Left lung (tissue), 4 donors: ENCODE measurements at regions not wholly inside any gene's neighbourhood (a gene's known extent, or its start where the extent isn't known, plus 50 kb on each side); places are given as distances from the start of the nearest gene placed in this dataset.

Experiments
- ATAC-seq: fragments of 200-7000 bp; cut with Tn5 transposase; one replicate; pipeline ENCODE4 v1.9.1; 2020; ENCODE audit warnings: moderate library complexity
- DNase-seq, 4 donors: peaks; one replicate each; pipeline ENCODE4 v3.0.0-alpha.2; 2013 to 2020
- H3K27ac ChIP-seq, 2 donors: fragments of 200-600 bp; sonication (generic) in 1 of 2; one replicate each; pipeline versions ENCODE4 v1.5.0 to v1.8.0; 2020 to 2021
- H3K27me3 ChIP-seq, 2 donors: fragments of 200-600 bp; sonication (generic) in 1 of 2; one replicate each; pipeline versions ENCODE4 v1.5.0 to v1.8.0; 2020 to 2021
- H3K36me3 ChIP-seq, 2 donors: fragments of 200-600 bp; sonication (generic) in 1 of 2; one replicate each; pipeline versions ENCODE4 v1.5.0 to v1.8.0; 2020 to 2021
- H3K4me1 ChIP-seq, 2 donors: fragments of 200-600 bp; one replicate each; pipeline ENCODE4 v1.8.0; 2021
- H3K4me3 ChIP-seq, 2 donors: fragments of 200-600 bp; sonication (generic) in 1 of 2; one replicate each; pipeline versions ENCODE4 v1.5.0 to v1.8.0; 2020 to 2021; ENCODE audit warnings: mild to moderate bottlenecking in 1 of 2
- H3K9me3 ChIP-seq, 2 donors: fragments of 200-600 bp; sonication (generic) in 1 of 2; one replicate each; pipeline versions ENCODE4 v1.5.0 to v1.8.0; 2020 to 2021
- intact Hi-C, 2 donors: fragments of 100-400 bp; cut with DNase I; formaldehyde crosslinking; loops; one replicate each; pipeline versions ENCODE4 v1.11.2 to v1.14.2; 2022
- TF ChIP-seq, protein P1 (sequence below), 2 donors: fragments of 200-600 bp; sonication (generic) in 1 of 2; IDR thresholded peaks; one replicate each; pipeline versions ENCODE4 v1.5.0 to v1.8.0; 2021; ENCODE audit warnings: antibody characterized with exemption in 2 of 2
- donor health status: DM: no; HTN: yes; CAD: no.
- donor health status: DM: no; HTN: no; CAD: no.

DNA sequence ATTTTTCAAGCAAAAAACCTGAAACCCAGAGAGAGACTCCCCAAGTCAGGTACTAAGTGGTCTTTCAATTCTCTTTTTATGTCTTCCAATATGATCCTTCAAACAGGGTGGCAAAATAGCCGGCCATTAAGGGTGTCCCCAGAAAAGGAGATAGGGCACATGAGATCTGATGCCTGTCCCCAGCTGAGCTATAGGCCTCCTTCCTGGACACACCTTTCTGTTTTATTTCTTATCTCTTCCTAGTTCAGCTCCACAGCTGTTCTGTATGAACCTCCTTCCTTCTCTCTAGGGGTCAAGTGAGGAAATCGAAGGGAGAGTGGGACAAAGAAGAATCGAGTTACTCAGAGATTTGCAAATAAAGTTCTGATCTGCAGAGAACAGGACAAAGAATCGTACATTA, 112.4 kb upstream of the ATP1A1 start:
- Histone ChIP-seq H3K4me3 (no peak overlapping the region), H3K4me1 (no peaks in the 10 kb centered on the region), H3K36me3 (no peaks in the 10 kb centered on the region), H3K27ac (no peak overlapping the region), H3K27me3 (no peaks in the 10 kb centered on the region), H3K9me3 (no peaks in the 10 kb centered on the region)
- ATAC-seq, result no peak
- TF ChIP-seq, protein P1, sequence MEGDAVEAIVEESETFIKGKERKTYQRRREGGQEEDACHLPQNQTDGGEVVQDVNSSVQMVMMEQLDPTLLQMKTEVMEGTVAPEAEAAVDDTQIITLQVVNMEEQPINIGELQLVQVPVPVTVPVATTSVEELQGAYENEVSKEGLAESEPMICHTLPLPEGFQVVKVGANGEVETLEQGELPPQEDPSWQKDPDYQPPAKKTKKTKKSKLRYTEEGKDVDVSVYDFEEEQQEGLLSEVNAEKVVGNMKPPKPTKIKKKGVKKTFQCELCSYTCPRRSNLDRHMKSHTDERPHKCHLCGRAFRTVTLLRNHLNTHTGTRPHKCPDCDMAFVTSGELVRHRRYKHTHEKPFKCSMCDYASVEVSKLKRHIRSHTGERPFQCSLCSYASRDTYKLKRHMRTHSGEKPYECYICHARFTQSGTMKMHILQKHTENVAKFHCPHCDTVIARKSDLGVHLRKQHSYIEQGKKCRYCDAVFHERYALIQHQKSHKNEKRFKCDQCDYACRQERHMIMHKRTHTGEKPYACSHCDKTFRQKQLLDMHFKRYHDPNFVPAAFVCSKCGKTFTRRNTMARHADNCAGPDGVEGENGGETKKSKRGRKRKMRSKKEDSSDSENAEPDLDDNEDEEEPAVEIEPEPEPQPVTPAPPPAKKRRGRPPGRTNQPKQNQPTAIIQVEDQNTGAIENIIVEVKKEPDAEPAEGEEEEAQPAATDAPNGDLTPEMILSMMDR (IDR thresholded peaks at IDR 0.05), result no peak
- DNase-seq, result no peak
- intact Hi-C loops, result no loop called here

DNA sequence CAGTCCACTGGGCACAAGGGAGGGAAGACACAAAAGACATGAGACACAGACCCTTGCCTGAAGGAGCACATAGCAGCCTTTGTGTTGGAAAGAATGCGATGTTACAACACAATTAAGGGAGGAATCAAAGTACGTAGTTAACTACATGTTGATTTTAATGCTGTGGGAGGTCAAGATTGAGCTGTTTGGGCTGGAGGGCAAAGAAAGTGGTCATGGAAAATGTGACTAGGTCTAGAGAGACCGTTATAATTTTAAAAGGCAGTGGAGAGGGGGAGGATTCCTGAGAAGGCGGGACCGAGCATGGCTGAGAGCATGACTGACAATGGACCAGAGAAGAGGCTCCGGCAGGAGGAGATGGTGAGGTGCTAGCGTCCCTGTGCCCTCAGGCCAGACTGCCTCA, 111.8 kb upstream of the ATP1A1 start:
- intact Hi-C loops, result no loop called here
- ATAC-seq (peak; percentile 19), DNase-seq (no peak)
- Histone ChIP-seq H3K4me1 (no peaks in the 10 kb centered on the region), H3K4me3 (no peak overlapping the region), H3K9me3 (no peaks in the 10 kb centered on the region), H3K27me3 (no peaks in the 10 kb centered on the region), H3K27ac (no peak overlapping the region), H3K36me3 (no peaks in the 10 kb centered on the region)
- TF ChIP-seq, protein P1 (IDR thresholded peaks at IDR 0.05), result no peak

DNA sequence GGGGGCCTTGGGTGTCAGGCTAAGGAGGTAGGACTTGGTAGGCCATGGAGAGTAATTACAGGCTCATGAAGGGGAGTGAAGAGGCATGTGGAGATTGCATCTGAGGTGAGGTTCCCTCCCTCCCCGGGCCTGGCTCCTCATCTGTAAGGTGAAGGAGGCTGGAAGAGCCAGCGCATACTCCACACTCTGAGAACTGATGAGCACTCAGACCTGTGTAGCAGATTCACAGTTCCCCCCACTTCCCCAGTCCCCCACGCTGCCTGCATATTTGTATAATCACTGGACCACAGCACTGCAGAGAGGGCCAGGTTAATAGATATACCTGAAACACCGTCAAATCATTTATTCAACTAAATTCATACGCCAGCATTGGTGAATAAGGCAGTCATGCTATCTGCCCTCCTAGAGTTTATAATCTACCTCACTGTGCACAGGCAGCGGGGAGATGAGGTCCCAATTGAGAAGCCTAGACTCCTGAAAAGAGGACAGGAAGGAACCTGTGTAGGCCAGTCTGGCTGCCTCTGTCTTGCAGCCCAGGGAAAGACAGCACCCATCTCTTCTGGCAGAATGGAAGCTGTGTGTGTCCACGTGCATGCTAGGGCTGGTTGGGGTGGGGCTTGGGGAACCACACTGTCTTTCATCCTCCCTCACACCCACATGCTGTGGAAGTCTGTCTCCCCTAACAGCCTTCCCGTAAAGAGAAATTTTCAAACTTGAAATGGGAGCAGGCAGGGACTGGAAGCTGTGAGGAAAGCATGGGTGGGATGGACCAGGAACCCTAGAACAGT, 110.6 kb upstream of the ATP1A1 start:
- intact Hi-C loops, result no loop called here
- TF ChIP-seq, protein P1 (IDR thresholded peaks at IDR 0.05), result no peak
- H3K4me3 ChIP-seq, result no peak overlapping the region
- H3K9me3 ChIP-seq, result no peaks in the 10 kb centered on the region
- no peaks in the 10 kb centered on the region for H3K27me3 ChIP-seq
- no peak for ATAC-seq
- H3K4me1 ChIP-seq, result no peaks in the 10 kb centered on the region
- no peak overlapping the region for H3K27ac ChIP-seq
- DNase-seq, result no peak
- no peaks in the 10 kb centered on the region for H3K36me3 ChIP-seq

DNA sequence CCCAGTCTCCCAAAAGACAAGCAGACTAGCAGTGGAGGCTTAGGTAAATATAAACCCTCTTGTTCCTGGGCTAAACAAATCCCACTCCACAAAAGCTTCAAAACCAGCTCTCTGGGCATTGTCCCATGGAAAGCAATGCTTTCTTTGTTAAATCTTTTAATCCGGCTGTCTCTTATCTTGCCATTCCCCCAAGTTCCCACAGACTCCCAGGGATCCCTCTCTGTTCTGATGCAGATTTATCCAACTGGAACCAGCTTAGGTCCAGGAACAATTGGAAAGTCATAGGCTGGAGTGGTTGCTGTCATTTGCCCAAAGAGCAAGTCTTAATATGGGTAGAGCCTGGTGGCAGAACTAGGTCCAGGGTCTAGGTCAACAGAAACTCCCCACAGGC, 110.1 kb upstream of the ATP1A1 start:
- Histone ChIP-seq H3K27ac (no peak overlapping the region), H3K4me1 (no peaks in the 10 kb centered on the region), H3K36me3 (no peaks in the 10 kb centered on the region), H3K27me3 (no peaks in the 10 kb centered on the region), H3K4me3 (no peak overlapping the region), H3K9me3 (no peaks in the 10 kb centered on the region)
- intact Hi-C loops, result no loop called here
- TF ChIP-seq, protein P1 (IDR thresholded peaks at IDR 0.05), result no peak
- no peak for DNase-seq
- ATAC-seq, result no peak

DNA sequence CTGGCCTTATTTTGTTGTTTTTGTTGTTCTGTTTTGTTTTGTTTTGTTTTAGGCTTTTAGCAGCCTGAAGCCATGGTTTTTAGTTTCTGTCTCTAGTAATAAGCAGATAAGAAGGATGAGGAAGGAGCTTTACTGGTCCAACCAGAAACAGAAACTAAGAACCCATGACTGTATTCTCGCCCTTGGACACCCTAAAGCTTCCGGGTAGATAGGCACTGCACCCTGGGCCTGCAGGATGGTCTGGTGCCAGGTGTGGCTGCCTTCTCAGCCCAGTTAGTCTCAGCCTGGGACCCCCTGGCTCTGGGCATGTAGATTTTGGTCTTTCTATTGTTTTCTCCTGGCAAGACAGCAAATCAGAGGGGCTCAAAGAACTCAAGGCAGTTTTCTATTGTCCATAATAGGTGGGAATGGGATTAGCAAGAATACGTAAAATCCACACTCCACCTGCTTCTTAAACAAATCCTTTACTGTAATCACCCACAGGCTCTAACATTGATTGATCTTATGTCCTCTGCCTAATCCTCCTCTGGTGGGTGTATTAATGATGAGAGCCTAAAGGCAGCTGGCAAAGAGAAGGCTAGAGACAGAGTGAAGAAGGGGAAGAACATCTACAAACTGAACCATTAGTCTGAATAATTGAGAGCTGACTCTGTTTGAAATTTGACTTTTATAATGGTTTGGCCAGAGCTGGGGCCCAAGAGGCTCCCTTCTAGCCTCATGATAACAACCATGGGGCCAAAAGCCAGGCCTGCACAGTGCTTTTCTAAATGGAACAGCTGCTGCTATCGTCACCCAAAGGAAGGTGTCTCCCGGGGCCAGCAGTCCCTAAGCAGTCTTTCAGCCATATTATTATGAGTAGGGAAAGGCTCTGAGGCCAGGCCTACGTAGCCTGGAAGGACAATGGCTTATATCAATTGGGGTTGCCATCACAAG, 106.8 kb upstream of the ATP1A1 start:
- TF ChIP-seq, protein P1 (IDR thresholded peaks at IDR 0.05), result no peak
- no peaks in the 10 kb centered on the region for H3K27me3 ChIP-seq
- H3K36me3 ChIP-seq, result no peaks in the 10 kb centered on the region
- intact Hi-C loops, result no loop called here
- H3K4me3 ChIP-seq, result no peak overlapping the region
- no peaks in the 10 kb centered on the region for H3K9me3 ChIP-seq
- no peaks in the 10 kb centered on the region for H3K4me1 ChIP-seq
- DNase-seq (no peak), ATAC-seq (no peak)
- no peak overlapping the region for H3K27ac ChIP-seq
